ENCODE measurements at regions not wholly inside any gene's neighbourhood (a gene's known extent, or its start where the extent isn't known, plus 50 kb on each side); places are given as distances from the start of the nearest gene placed in this dataset.

- DNase-seq (ENCODE audit: low read depth in 2 of 2) = no peak
- H3K9ac ChIP-seq (ENCODE audit: insufficient read depth, low read length) = no peak overlapping the region
- TF ChIP-seq CTCF (conservative IDR thresholded peaks at IDR 0.05 in 1 of 2, IDR thresholded peaks at IDR 0.05 in 1 of 2; ENCODE audit: low read depth in 1 of 2, low read length in 2 of 2) (no peak), EZH2 (IDR thresholded peaks at IDR 0.05; ENCODE audit: low read length, missing control alignments) (no peak)
- H3K27ac ChIP-seq (ENCODE audit: insufficient read depth, low read length) = no peak overlapping the region
- no peaks in the 10 kb centered on the region for H3K79me2 ChIP-seq (ENCODE audit: control insufficient read depth, insufficient read depth, low read length)
- no peak overlapping the region for H3K4me3 ChIP-seq (replicated peaks in 1 of 4; ENCODE audit: control extremely low read depth in 1 of 4, insufficient read depth in 1 of 4, low read depth in 3 of 4, low read length in 4 of 4)
- no peaks in the 10 kb centered on the region for H3K4me1 ChIP-seq (ENCODE audit: control insufficient read depth, extremely low read depth, insufficient read depth, low read length)
- H3K9me3 ChIP-seq (ENCODE audit: control insufficient read depth, insufficient read depth, low read depth, low read length) = no peaks in the 10 kb centered on the region
- no peaks in the 10 kb centered on the region for H3K36me3 ChIP-seq (ENCODE audit: control insufficient read depth, insufficient read depth, low read length)
- H2AFZ ChIP-seq (ENCODE audit: low read length) = no peak overlapping the region
- H3K27me3 ChIP-seq (ENCODE audit: control insufficient read depth, insufficient read depth, low read length) = no peaks in the 10 kb centered on the region
- no peak overlapping the region for H3K4me2 ChIP-seq (ENCODE audit: extremely low read depth, insufficient read depth, low read length)
- H4K20me1 ChIP-seq (ENCODE audit: control insufficient read depth, extremely low read depth, insufficient read depth, low read length) = no peaks in the 10 kb centered on the region
Observed at GRCh38 chr14:44135972-44136371, 371.1 kb downstream of the FSCB start.

- Histone ChIP-seq H3K27me3 (ENCODE audit: control insufficient read depth, insufficient read depth, low read length) (no peaks in the 10 kb centered on the region), H3K9ac (ENCODE audit: insufficient read depth, low read length) (no peak overlapping the region), H3K4me3 (replicated peaks in 1 of 4; ENCODE audit: control extremely low read depth in 1 of 4, insufficient read depth in 1 of 4, low read depth in 3 of 4, low read length in 4 of 4) (no peak overlapping the region), H3K36me3 (ENCODE audit: control insufficient read depth, insufficient read depth, low read length) (no peaks in the 10 kb centered on the region), H3K9me3 (ENCODE audit: control insufficient read depth, insufficient read depth, low read depth, low read length) (no peaks in the 10 kb centered on the region), H4K20me1 (ENCODE audit: control insufficient read depth, extremely low read depth, insufficient read depth, low read length) (no peaks in the 10 kb centered on the region), H3K79me2 (ENCODE audit: control insufficient read depth, insufficient read depth, low read length) (no peaks in the 10 kb centered on the region), H3K4me1 (ENCODE audit: control insufficient read depth, extremely low read depth, insufficient read depth, low read length) (no peaks in the 10 kb centered on the region), H3K4me2 (ENCODE audit: extremely low read depth, insufficient read depth, low read length) (no peak overlapping the region), H3K27ac (ENCODE audit: insufficient read depth, low read length) (no peak overlapping the region), H2AFZ (ENCODE audit: low read length) (no peak overlapping the region)
- no peak for DNase-seq (ENCODE audit: low read depth in 2 of 2)
- TF ChIP-seq CTCF (conservative IDR thresholded peaks at IDR 0.05 in 1 of 2, IDR thresholded peaks at IDR 0.05 in 1 of 2; ENCODE audit: low read depth in 1 of 2, low read length in 2 of 2) (no peak), EZH2 (IDR thresholded peaks at IDR 0.05; ENCODE audit: low read length, missing control alignments) (no peak)
Observed at GRCh38 chr14:44131861-44132260, 375.2 kb downstream of the FSCB start.

- no peak overlapping the region for H3K9ac ChIP-seq (ENCODE audit: insufficient read depth, low read length)
- no peak overlapping the region for H3K27ac ChIP-seq (ENCODE audit: insufficient read depth, low read length)
- no peaks in the 10 kb centered on the region for H3K79me2 ChIP-seq (ENCODE audit: control insufficient read depth, insufficient read depth, low read length)
- H3K4me2 ChIP-seq (ENCODE audit: extremely low read depth, insufficient read depth, low read length) = no peak overlapping the region
- no peak for DNase-seq (ENCODE audit: low read depth in 2 of 2)
- no peaks in the 10 kb centered on the region for H3K4me1 ChIP-seq (ENCODE audit: control insufficient read depth, extremely low read depth, insufficient read depth, low read length)
- H3K27me3 ChIP-seq (ENCODE audit: control insufficient read depth, insufficient read depth, low read length) = no peaks in the 10 kb centered on the region
- no peaks in the 10 kb centered on the region for H4K20me1 ChIP-seq (ENCODE audit: control insufficient read depth, extremely low read depth, insufficient read depth, low read length)
- H3K36me3 ChIP-seq (ENCODE audit: control insufficient read depth, insufficient read depth, low read length) = no peaks in the 10 kb centered on the region
- no peak overlapping the region for H3K4me3 ChIP-seq (replicated peaks in 1 of 4; ENCODE audit: control extremely low read depth in 1 of 4, insufficient read depth in 1 of 4, low read depth in 3 of 4, low read length in 4 of 4)
- TF ChIP-seq CTCF (conservative IDR thresholded peaks at IDR 0.05 in 1 of 2, IDR thresholded peaks at IDR 0.05 in 1 of 2; ENCODE audit: low read depth in 1 of 2, low read length in 2 of 2) = no peak
- TF ChIP-seq EZH2 (IDR thresholded peaks at IDR 0.05; ENCODE audit: low read length, missing control alignments) = no peak
- H2AFZ ChIP-seq (ENCODE audit: low read length) = no peak overlapping the region
- no peaks in the 10 kb centered on the region for H3K9me3 ChIP-seq (ENCODE audit: control insufficient read depth, insufficient read depth, low read depth, low read length)
Observed at GRCh38 chr14:44113769-44114730, 393.0 kb downstream of the FSCB start.
